ENCODE measurements at regions not wholly inside any gene's neighbourhood (a gene's known extent, or its start where the extent isn't known, plus 50 kb on each side); places are given as distances from the start of the nearest gene placed in this dataset.

GRCh38 chr12:29054858-29055663, 94.0 kb upstream of the FAR2 start:
- no peak overlapping the region for H3K4me2 ChIP-seq (ENCODE audit: low read length)
- H3K4me3 ChIP-seq (ENCODE audit: low read length): no peak overlapping the region
- no peak overlapping the region for H3K27ac ChIP-seq (ENCODE audit: low read length)
- no peaks in the 10 kb centered on the region for H3K9me3 ChIP-seq (ENCODE audit: low read length)
- H3K79me2 ChIP-seq (replicated peaks; ENCODE audit: insufficient read depth, low read length): no peaks in the 10 kb centered on the region
- no peaks in the 10 kb centered on the region for H4K20me1 ChIP-seq (ENCODE audit: insufficient read depth)
- H2AFZ ChIP-seq (ENCODE audit: low read depth, low read length): no peak overlapping the region
- H3K9ac ChIP-seq (ENCODE audit: low read length): no peak overlapping the region
- TF ChIP-seq MXI1 (conservative IDR thresholded peaks at IDR 0.05; ENCODE audit: poor library complexity, severe bottlenecking) (no peak), TAF1 (IDR thresholded peaks at IDR 0.05; ENCODE audit: low read depth) (no peak), EP300 (conservative IDR thresholded peaks at IDR 0.05; ENCODE audit: poor library complexity, severe bottlenecking) (no peak), EZH2 (IDR thresholded peaks at IDR 0.05; ENCODE audit: borderline replicate concordance, insufficient read depth, low read length, poor library complexity, severe bottlenecking) (no peak), RAD21 (conservative IDR thresholded peaks at IDR 0.05) (no peak)
- TF ChIP-seq, protein P1, sequence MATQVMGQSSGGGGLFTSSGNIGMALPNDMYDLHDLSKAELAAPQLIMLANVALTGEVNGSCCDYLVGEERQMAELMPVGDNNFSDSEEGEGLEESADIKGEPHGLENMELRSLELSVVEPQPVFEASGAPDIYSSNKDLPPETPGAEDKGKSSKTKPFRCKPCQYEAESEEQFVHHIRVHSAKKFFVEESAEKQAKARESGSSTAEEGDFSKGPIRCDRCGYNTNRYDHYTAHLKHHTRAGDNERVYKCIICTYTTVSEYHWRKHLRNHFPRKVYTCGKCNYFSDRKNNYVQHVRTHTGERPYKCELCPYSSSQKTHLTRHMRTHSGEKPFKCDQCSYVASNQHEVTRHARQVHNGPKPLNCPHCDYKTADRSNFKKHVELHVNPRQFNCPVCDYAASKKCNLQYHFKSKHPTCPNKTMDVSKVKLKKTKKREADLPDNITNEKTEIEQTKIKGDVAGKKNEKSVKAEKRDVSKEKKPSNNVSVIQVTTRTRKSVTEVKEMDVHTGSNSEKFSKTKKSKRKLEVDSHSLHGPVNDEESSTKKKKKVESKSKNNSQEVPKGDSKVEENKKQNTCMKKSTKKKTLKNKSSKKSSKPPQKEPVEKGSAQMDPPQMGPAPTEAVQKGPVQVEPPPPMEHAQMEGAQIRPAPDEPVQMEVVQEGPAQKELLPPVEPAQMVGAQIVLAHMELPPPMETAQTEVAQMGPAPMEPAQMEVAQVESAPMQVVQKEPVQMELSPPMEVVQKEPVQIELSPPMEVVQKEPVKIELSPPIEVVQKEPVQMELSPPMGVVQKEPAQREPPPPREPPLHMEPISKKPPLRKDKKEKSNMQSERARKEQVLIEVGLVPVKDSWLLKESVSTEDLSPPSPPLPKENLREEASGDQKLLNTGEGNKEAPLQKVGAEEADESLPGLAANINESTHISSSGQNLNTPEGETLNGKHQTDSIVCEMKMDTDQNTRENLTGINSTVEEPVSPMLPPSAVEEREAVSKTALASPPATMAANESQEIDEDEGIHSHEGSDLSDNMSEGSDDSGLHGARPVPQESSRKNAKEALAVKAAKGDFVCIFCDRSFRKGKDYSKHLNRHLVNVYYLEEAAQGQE (IDR thresholded peaks at IDR 0.05; ENCODE audit: borderline replicate concordance): no peak
- no peaks in the 10 kb centered on the region for H3K9me2 ChIP-seq (ENCODE audit: insufficient read depth, low read length)
- H3K27me3 ChIP-seq (ENCODE audit: insufficient read depth, low read depth, low read length): no peaks in the 10 kb centered on the region
- H3F3A ChIP-seq (ENCODE audit: insufficient read depth, low read length, poor library complexity, severe bottlenecking): no peaks in the 10 kb centered on the region
- no peaks in the 10 kb centered on the region for H3K36me3 ChIP-seq (ENCODE audit: insufficient read depth, low read length)

- TF ChIP-seq, protein P1 (IDR thresholded peaks at IDR 0.05; ENCODE audit: borderline replicate concordance): no peak
- TF ChIP-seq EZH2 (IDR thresholded peaks at IDR 0.05; ENCODE audit: borderline replicate concordance, insufficient read depth, low read length, poor library complexity, severe bottlenecking): no peak
These were observed 83.0 kb upstream of the FAR2 start for GRCh38 chr12:29066011-29066588.

More at GRCh38 chr12:29066011-29066588, 83.0 kb upstream of the FAR2 start:
- Histone ChIP-seq H3F3A (ENCODE audit: insufficient read depth, low read length, poor library complexity, severe bottlenecking) (no peaks in the 10 kb centered on the region), H3K4me3 (ENCODE audit: low read length) (no peak overlapping the region), H3K27me3 (ENCODE audit: insufficient read depth, low read depth, low read length) (no peaks in the 10 kb centered on the region), H3K79me2 (replicated peaks; ENCODE audit: insufficient read depth, low read length) (no peaks in the 10 kb centered on the region), H3K36me3 (ENCODE audit: insufficient read depth, low read length) (no peaks in the 10 kb centered on the region), H3K9me2 (ENCODE audit: insufficient read depth, low read length) (no peaks in the 10 kb centered on the region), H3K4me2 (ENCODE audit: low read length) (no peak overlapping the region), H2AFZ (ENCODE audit: low read depth, low read length) (no peak overlapping the region), H3K9me3 (ENCODE audit: low read length) (no peaks in the 10 kb centered on the region), H3K27ac (ENCODE audit: low read length) (no peak overlapping the region), H3K9ac (ENCODE audit: low read length) (no peak overlapping the region), H4K20me1 (ENCODE audit: insufficient read depth) (no peaks in the 10 kb centered on the region)
